DOHH2 (cell line): ENCODE measurements at regions not wholly inside any gene's neighbourhood (a gene's known extent, or its start where the extent isn't known, plus 50 kb on each side); places are given as distances from the start of the nearest gene placed in this dataset.

Experiments used
- CTCF ChIP-seq: fragments of 200-600 bp; sonication (generic); IDR thresholded peaks from one replicate; pipeline ENCODE4 v1.5.1; 2014; ENCODE audit warnings: antibody characterized with exemption, mild to moderate bottlenecking, low read depth, low read length; ENCODE audit not compliant: poor library complexity, severe bottlenecking
- EZH2phosphoT487 ChIP-seq: fragments of 200-600 bp; sonication (generic); IDR thresholded peaks from 2 replicates; pipeline ENCODE4 v1.6.1; 2017; ENCODE audit warnings: borderline replicate concordance, mild to moderate bottlenecking, antibody characterized with exemption, low read length, moderate library complexity, mixed read lengths

GRCh38 chr16:76634847-76635697 lies 357.9 kb downstream of the CNTNAP4 start:
- TF ChIP-seq CTCF = no peak
- no peak for TF ChIP-seq EZH2phosphoT487
